ENCODE measurements at regions not wholly inside any gene's neighbourhood (a gene's known extent, or its start where the extent isn't known, plus 50 kb on each side); places are given as distances from the start of the nearest gene placed in this dataset.
A peak's percentile ranks its signal among the peaks of the same experiment; 100 is the strongest.

- Mint-ChIP-seq H3K27ac (no peak overlapping the region), H3K27me3 (ENCODE audit: insufficient read depth) (peaks cover 10% of the 10 kb centered on the region), H3K4me1 (ENCODE audit: low read depth) (no peaks in the 10 kb centered on the region), H3K9me3 (peaks cover 19% of the 10 kb centered on the region), H3K4me3 (no peak overlapping the region), H3K36me3 (ENCODE audit: low read depth) (no peaks in the 10 kb centered on the region)
- no peak for DNase-seq (ENCODE audit: low spot score)
- intact Hi-C loops (cut with micrococcal nuclease): no loop called here
Observed at GRCh38 chr20:51244466-51244865, 221.6 kb upstream of the KCNG1 start.

GRCh38 chr20:51238675-51239305 is 215.9 kb upstream of the KCNG1 start:
- Mint-ChIP-seq H3K4me1 (ENCODE audit: low read depth) (no peaks in the 10 kb centered on the region), H3K27ac (no peak overlapping the region), H3K9me3 (peaks cover 19% of the 10 kb centered on the region), H3K27me3 (ENCODE audit: insufficient read depth) (peaks cover 10% of the 10 kb centered on the region), H3K4me3 (no peak overlapping the region), H3K36me3 (ENCODE audit: low read depth) (no peaks in the 10 kb centered on the region)
- no peak for DNase-seq (ENCODE audit: low spot score)
- intact Hi-C loops (cut with micrococcal nuclease): no loop called here

GRCh38 chr20:51237791-51238190 is 214.9 kb upstream of the KCNG1 start:
- Mint-ChIP-seq H3K27ac (no peak overlapping the region), H3K4me1 (ENCODE audit: low read depth) (no peaks in the 10 kb centered on the region), H3K27me3 (ENCODE audit: insufficient read depth) (peaks cover 9% of the 10 kb centered on the region), H3K9me3 (peaks cover 9% of the 10 kb centered on the region), H3K36me3 (ENCODE audit: low read depth) (no peaks in the 10 kb centered on the region), H3K4me3 (no peak overlapping the region)
- intact Hi-C loops (cut with micrococcal nuclease): no loop called here
- no peak for DNase-seq (ENCODE audit: low spot score)

GRCh38 chr20:51237278-51237677 is 214.4 kb upstream of the KCNG1 start:
- peaks cover 6% of the 10 kb centered on the region for H3K27me3 Mint-ChIP-seq (ENCODE audit: insufficient read depth)
- no peak overlapping the region for H3K27ac Mint-ChIP-seq
- H3K4me1 Mint-ChIP-seq (ENCODE audit: low read depth): no peaks in the 10 kb centered on the region
- intact Hi-C loops (cut with micrococcal nuclease): no loop called here
- no peak for DNase-seq (ENCODE audit: low spot score)
- H3K9me3 Mint-ChIP-seq: peaks cover 4% of the 10 kb centered on the region
- no peaks in the 10 kb centered on the region for H3K36me3 Mint-ChIP-seq (ENCODE audit: low read depth)
- no peak overlapping the region for H3K4me3 Mint-ChIP-seq

GRCh38 chr20:51236421-51236820 is 213.5 kb upstream of the KCNG1 start:
- H3K9me3 Mint-ChIP-seq: no peaks in the 10 kb centered on the region
- intact Hi-C loops (cut with micrococcal nuclease): no loop called here
- no peaks in the 10 kb centered on the region for H3K4me1 Mint-ChIP-seq (ENCODE audit: low read depth)
- DNase-seq (ENCODE audit: low spot score): no peak
- no peak overlapping the region for H3K4me3 Mint-ChIP-seq
- H3K27me3 Mint-ChIP-seq (ENCODE audit: insufficient read depth): peaks cover 6% of the 10 kb centered on the region
- no peak overlapping the region for H3K27ac Mint-ChIP-seq
- H3K36me3 Mint-ChIP-seq (ENCODE audit: low read depth): no peaks in the 10 kb centered on the region

GRCh38 chr20:51233345-51233744 is 210.4 kb upstream of the KCNG1 start:
- H3K27ac Mint-ChIP-seq: no peak overlapping the region
- no peaks in the 10 kb centered on the region for H3K36me3 Mint-ChIP-seq (ENCODE audit: low read depth)
- intact Hi-C loops (cut with micrococcal nuclease): no loop called here
- peaks cover 3% of the 10 kb centered on the region for H3K27me3 Mint-ChIP-seq (ENCODE audit: insufficient read depth)
- H3K4me3 Mint-ChIP-seq: no peak overlapping the region
- no peaks in the 10 kb centered on the region for H3K4me1 Mint-ChIP-seq (ENCODE audit: low read depth)
- no peaks in the 10 kb centered on the region for H3K9me3 Mint-ChIP-seq
- DNase-seq (ENCODE audit: low spot score): no peak

- Mint-ChIP-seq H3K9me3 (no peaks in the 10 kb centered on the region), H3K4me3 (no peak overlapping the region), H3K36me3 (ENCODE audit: low read depth) (no peaks in the 10 kb centered on the region), H3K27me3 (ENCODE audit: insufficient read depth) (peaks cover 3% of the 10 kb centered on the region), H3K4me1 (ENCODE audit: low read depth) (no peaks in the 10 kb centered on the region), H3K27ac (no peak overlapping the region)
- DNase-seq (ENCODE audit: low spot score): no peak
- intact Hi-C loops (cut with micrococcal nuclease): no loop called here
Observed at GRCh38 chr20:51230727-51231126, 207.8 kb upstream of the KCNG1 start.

GRCh38 chr20:51228763-51229162 is 205.9 kb upstream of the KCNG1 start:
- Mint-ChIP-seq H3K9me3 (no peaks in the 10 kb centered on the region), H3K4me1 (ENCODE audit: low read depth) (no peaks in the 10 kb centered on the region), H3K27me3 (ENCODE audit: insufficient read depth) (no peaks in the 10 kb centered on the region), H3K36me3 (ENCODE audit: low read depth) (no peaks in the 10 kb centered on the region), H3K27ac (no peak overlapping the region), H3K4me3 (no peak overlapping the region)
- DNase-seq (ENCODE audit: low spot score): no peak
- intact Hi-C loops (cut with micrococcal nuclease): loop anchor here (10.0 kb wide), 1 partner anchor 366 kb away; no protein-coding TSS in a partner anchor

- intact Hi-C loops (cut with micrococcal nuclease): loop anchor here (10.0 kb wide), 1 partner anchor 367 kb away; no protein-coding TSS in a partner anchor
- peaks cover 7% of the 10 kb centered on the region for H3K27me3 Mint-ChIP-seq (ENCODE audit: insufficient read depth)
- H3K36me3 Mint-ChIP-seq (ENCODE audit: low read depth): no peaks in the 10 kb centered on the region
- no peaks in the 10 kb centered on the region for H3K9me3 Mint-ChIP-seq
- no peak overlapping the region for H3K4me3 Mint-ChIP-seq
- no peak for DNase-seq (ENCODE audit: low spot score)
- H3K4me1 Mint-ChIP-seq (ENCODE audit: low read depth): no peaks in the 10 kb centered on the region
- H3K27ac Mint-ChIP-seq: no peak overlapping the region
Observed at GRCh38 chr20:51227744-51228143, 204.8 kb upstream of the KCNG1 start.

GRCh38 chr20:51223183-51223720 is 200.3 kb upstream of the KCNG1 start:
- Mint-ChIP-seq H3K4me3 (no peak overlapping the region), H3K27me3 (ENCODE audit: insufficient read depth) (peaks cover 21% of the 10 kb centered on the region), H3K27ac (no peak overlapping the region), H3K36me3 (ENCODE audit: low read depth) (no peaks in the 10 kb centered on the region), H3K9me3 (no peaks in the 10 kb centered on the region), H3K4me1 (ENCODE audit: low read depth) (peaks cover 14% of the 10 kb centered on the region)
- no peak for DNase-seq (ENCODE audit: low spot score)
- intact Hi-C loops (cut with micrococcal nuclease): loop anchor here (10.0 kb wide), 1 partner anchor 372 kb away; no protein-coding TSS in a partner anchor

- Mint-ChIP-seq H3K4me1 (ENCODE audit: low read depth) (peaks cover 14% of the 10 kb centered on the region), H3K36me3 (ENCODE audit: low read depth) (no peaks in the 10 kb centered on the region), H3K27me3 (ENCODE audit: insufficient read depth) (peaks cover 21% of the 10 kb centered on the region), H3K9me3 (peaks cover 6% of the 10 kb centered on the region), H3K27ac (no peak overlapping the region), H3K4me3 (no peak overlapping the region)
- intact Hi-C loops (cut with micrococcal nuclease): loop anchor here (10.0 kb wide), 1 partner anchor 373 kb away; no protein-coding TSS in a partner anchor
- DNase-seq (ENCODE audit: low spot score): no peak
Observed at GRCh38 chr20:51221791-51222408, 199.0 kb upstream of the KCNG1 start.

- Mint-ChIP-seq H3K9me3 (peaks cover 12% of the 10 kb centered on the region), H3K4me3 (no peak overlapping the region), H3K4me1 (ENCODE audit: low read depth) (peaks cover 14% of the 10 kb centered on the region), H3K36me3 (ENCODE audit: low read depth) (peaks cover 1% of the 10 kb centered on the region), H3K27me3 (ENCODE audit: insufficient read depth) (peaks cover 24% of the 10 kb centered on the region), H3K27ac (no peak overlapping the region)
- intact Hi-C loops (cut with micrococcal nuclease): loop anchor here (10.0 kb wide), 1 partner anchor 374 kb away; no protein-coding TSS in a partner anchor
- no peak for DNase-seq (ENCODE audit: low spot score)
Observed at GRCh38 chr20:51221103-51221502, 198.2 kb upstream of the KCNG1 start.

GRCh38 chr20:51220293-51220706 is 197.4 kb upstream of the KCNG1 start:
- Mint-ChIP-seq H3K4me1 (ENCODE audit: low read depth) (peaks cover 14% of the 10 kb centered on the region), H3K27ac (no peak overlapping the region), H3K4me3 (no peak overlapping the region), H3K9me3 (peaks cover 12% of the 10 kb centered on the region), H3K27me3 (ENCODE audit: insufficient read depth) (peaks cover 24% of the 10 kb centered on the region), H3K36me3 (ENCODE audit: low read depth) (peaks cover 1% of the 10 kb centered on the region)
- intact Hi-C loops (cut with micrococcal nuclease): loop anchor here (1.0 to 10.0 kb wide), 3 partner anchors 86 to 375 kb away; no protein-coding TSS in a partner anchor
- DNase-seq (ENCODE audit: low spot score): peak; percentile 33
